ENCODE measurements at regions not wholly inside any gene's neighbourhood (a gene's known extent, or its start where the extent isn't known, plus 50 kb on each side); places are given as distances from the start of the nearest gene placed in this dataset.

DNA sequence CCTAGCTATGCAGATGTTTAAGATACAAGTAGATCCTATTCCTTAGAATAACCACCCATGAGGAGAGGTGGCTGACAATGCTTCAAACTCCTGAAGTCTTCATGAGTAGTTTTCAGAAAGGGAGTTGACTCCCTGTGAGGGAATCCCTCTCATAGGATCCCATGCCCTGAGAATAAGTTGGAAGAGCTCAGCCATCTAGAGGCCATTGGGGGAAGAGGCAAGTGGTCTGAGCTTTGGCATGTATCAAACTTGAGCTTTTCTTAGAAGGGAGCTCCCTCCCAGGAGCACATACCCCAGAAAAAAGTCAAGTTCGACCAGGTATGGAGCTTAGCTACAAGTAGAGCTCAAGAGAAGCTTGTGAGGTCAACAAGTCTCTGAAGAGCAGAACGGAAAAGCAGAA lies 165.7 kb upstream of the RBM19 start:
- Histone ChIP-seq H3K4me2 (ENCODE audit: low read length) (no peak overlapping the region), H3K27me3 (ENCODE audit: low read length) (peaks cover 16% of the 10 kb centered on the region), H2AFZ (ENCODE audit: low read length) (no peak overlapping the region), H3K36me3 (ENCODE audit: low read depth, low read length) (no peaks in the 10 kb centered on the region), H3F3A (ENCODE audit: low read length, unreplicated experiment) (no peaks in the 10 kb centered on the region), H3K9me3 (ENCODE audit: low read length) (no peaks in the 10 kb centered on the region), H3K4me1 (ENCODE audit: insufficient read depth, low read length) (no peaks in the 10 kb centered on the region), H3K4me3 (ENCODE audit: low read length) (no peak overlapping the region), H3K79me2 (ENCODE audit: low read length) (no peaks in the 10 kb centered on the region), H4K20me1 (ENCODE audit: low read length) (no peaks in the 10 kb centered on the region), H3K27ac (ENCODE audit: low read length) (no peak overlapping the region), H3K9me2 (replicated peaks; ENCODE audit: low read length) (no peaks in the 10 kb centered on the region), H3K9ac (ENCODE audit: low read length) (no peak overlapping the region)
- intact Hi-C loops (cut with micrococcal nuclease) = loop anchor here (10.0 kb wide), 1 partner anchor 1673 kb away; no protein-coding TSS in a partner anchor
- CTCF ChIA-PET = interaction anchor here (0.6 to 0.7 kb wide), 2 partner anchors 81 to 118 kb away, joined by 3 read pairs; no protein-coding TSS in a partner anchor
- ATAC-seq (no peak), DNase-seq (no peak)
- POLR2A ChIA-PET (ENCODE audit: unreplicated experiment) = no interaction called here
- BruUV-seq (replicated peaks) = no TSS peak
- no peak for TF ChIP-seq EZH2phosphoT487 (IDR thresholded peaks at IDR 0.05; ENCODE audit: borderline replicate concordance, low read length)
- TF ChIP-seq CTCF (conservative IDR thresholded peaks at IDR 0.05; ENCODE audit: low read depth, low read length) = peak; percentile 18; the same call in 1 of the 2 replicates
- no peak for TF ChIP-seq EZH2 (IDR thresholded peaks at IDR 0.05; ENCODE audit: low read length, unreplicated experiment)

- Histone ChIP-seq H3F3A (ENCODE audit: low read length, unreplicated experiment) (no peaks in the 10 kb centered on the region), H3K9me3 (ENCODE audit: low read length) (no peaks in the 10 kb centered on the region), H3K4me3 (ENCODE audit: low read length) (no peak overlapping the region), H3K36me3 (ENCODE audit: low read depth, low read length) (no peaks in the 10 kb centered on the region), H3K9me2 (replicated peaks; ENCODE audit: low read length) (no peaks in the 10 kb centered on the region), H2AFZ (ENCODE audit: low read length) (no peak overlapping the region), H3K27ac (ENCODE audit: low read length) (no peak overlapping the region), H3K4me1 (ENCODE audit: insufficient read depth, low read length) (no peaks in the 10 kb centered on the region), H3K27me3 (ENCODE audit: low read length) (peaks cover 24% of the 10 kb centered on the region; the same call in 1 of the 2 replicates), H3K4me2 (ENCODE audit: low read length) (no peak overlapping the region), H4K20me1 (ENCODE audit: low read length) (no peaks in the 10 kb centered on the region), H3K9ac (ENCODE audit: low read length) (no peak overlapping the region), H3K79me2 (ENCODE audit: low read length) (no peaks in the 10 kb centered on the region)
- ChIA-PET CTCF (no interaction called here), POLR2A (ENCODE audit: unreplicated experiment) (no interaction called here)
- no peak for ATAC-seq
- no peak for DNase-seq
- no TSS peak for BruUV-seq (replicated peaks)
- intact Hi-C loops (cut with micrococcal nuclease) = no loop called here
- TF ChIP-seq EZH2 (IDR thresholded peaks at IDR 0.05; ENCODE audit: low read length, unreplicated experiment) = no peak
- no peak for TF ChIP-seq CTCF (conservative IDR thresholded peaks at IDR 0.05; ENCODE audit: low read depth, low read length)
- TF ChIP-seq EZH2phosphoT487 (IDR thresholded peaks at IDR 0.05; ENCODE audit: borderline replicate concordance, low read length) = no peak
Measured at GRCh38 chr12:114123108-114123507, 157.0 kb upstream of the RBM19 start.

GRCh38 chr12:114122016-114122415 lies 155.9 kb upstream of the RBM19 start:
- no peak for TF ChIP-seq EZH2phosphoT487 (IDR thresholded peaks at IDR 0.05; ENCODE audit: borderline replicate concordance, low read length)
- no peak for TF ChIP-seq EZH2 (IDR thresholded peaks at IDR 0.05; ENCODE audit: low read length, unreplicated experiment)
- TF ChIP-seq CTCF (conservative IDR thresholded peaks at IDR 0.05; ENCODE audit: low read depth, low read length) = no peak
- Histone ChIP-seq H3K36me3 (ENCODE audit: low read depth, low read length) (no peaks in the 10 kb centered on the region), H3K9me3 (ENCODE audit: low read length) (no peaks in the 10 kb centered on the region), H3K4me2 (ENCODE audit: low read length) (no peak overlapping the region), H3K27ac (ENCODE audit: low read length) (no peak overlapping the region), H3K27me3 (ENCODE audit: low read length) (peaks cover 27% of the 10 kb centered on the region; the same call in 1 of the 2 replicates), H3K4me1 (ENCODE audit: insufficient read depth, low read length) (no peaks in the 10 kb centered on the region), H3F3A (ENCODE audit: low read length, unreplicated experiment) (no peaks in the 10 kb centered on the region), H3K79me2 (ENCODE audit: low read length) (no peaks in the 10 kb centered on the region), H3K9me2 (replicated peaks; ENCODE audit: low read length) (no peaks in the 10 kb centered on the region), H3K9ac (ENCODE audit: low read length) (no peak overlapping the region), H4K20me1 (ENCODE audit: low read length) (no peaks in the 10 kb centered on the region), H3K4me3 (ENCODE audit: low read length) (no peak overlapping the region), H2AFZ (ENCODE audit: low read length) (no peak overlapping the region)
- ChIA-PET POLR2A (ENCODE audit: unreplicated experiment) (no interaction called here), CTCF (no interaction called here)
- DNase-seq = no peak
- intact Hi-C loops (cut with micrococcal nuclease) = no loop called here
- no peak for ATAC-seq
- no TSS peak for BruUV-seq (replicated peaks)
